ENCODE measurements at regions not wholly inside any gene's neighbourhood (a gene's known extent, or its start where the extent isn't known, plus 50 kb on each side); places are given as distances from the start of the nearest gene placed in this dataset.

- Mint-ChIP-seq H3K36me3 (ENCODE audit: unreplicated experiment) (no peaks in the 10 kb centered on the region), H3K9me3 (ENCODE audit: unreplicated experiment) (no peaks in the 10 kb centered on the region), H3K27me3 (ENCODE audit: unreplicated experiment) (no peaks in the 10 kb centered on the region), H3K4me1 (ENCODE audit: low read depth, unreplicated experiment) (no peaks in the 10 kb centered on the region), H3K27ac (ENCODE audit: unreplicated experiment) (no peak overlapping the region), H3K4me3 (ENCODE audit: unreplicated experiment) (no peak overlapping the region)
- no peak for DNase-seq
- TF ChIP-seq CTCF (IDR thresholded peaks at IDR 0.05; ENCODE audit: partially characterized antibody, unreplicated experiment): no peak
These were observed 251.6 kb downstream of the HACE1 start for GRCh38 chr6:104608101-104608500.

DNA sequence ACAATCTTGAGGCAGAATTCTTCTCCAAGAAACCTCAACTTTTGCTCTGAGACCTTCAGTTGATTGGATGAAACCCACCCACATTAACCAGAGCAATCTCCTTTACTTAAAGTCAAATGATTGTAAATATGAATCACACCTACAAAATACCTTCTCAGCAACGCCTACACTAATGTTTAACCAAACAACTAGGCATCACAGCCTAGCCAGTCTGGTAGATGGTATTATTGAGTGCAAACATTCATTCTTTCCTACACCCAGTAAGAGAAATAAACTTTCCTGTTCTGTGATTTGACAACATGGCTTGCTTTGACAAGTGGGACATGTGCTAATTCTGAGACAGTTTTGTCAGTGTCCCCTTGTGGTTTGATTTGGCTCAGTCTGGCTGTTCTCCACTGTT is 252.2 kb downstream of the HACE1 start:
- TF ChIP-seq CTCF (IDR thresholded peaks at IDR 0.05; ENCODE audit: partially characterized antibody, unreplicated experiment): no peak
- no peak overlapping the region for H3K27ac Mint-ChIP-seq (ENCODE audit: unreplicated experiment)
- no peaks in the 10 kb centered on the region for H3K36me3 Mint-ChIP-seq (ENCODE audit: unreplicated experiment)
- H3K4me3 Mint-ChIP-seq (ENCODE audit: unreplicated experiment): no peak overlapping the region
- no peaks in the 10 kb centered on the region for H3K9me3 Mint-ChIP-seq (ENCODE audit: unreplicated experiment)
- H3K4me1 Mint-ChIP-seq (ENCODE audit: low read depth, unreplicated experiment): no peaks in the 10 kb centered on the region
- no peaks in the 10 kb centered on the region for H3K27me3 Mint-ChIP-seq (ENCODE audit: unreplicated experiment)
- no peak for DNase-seq

DNA sequence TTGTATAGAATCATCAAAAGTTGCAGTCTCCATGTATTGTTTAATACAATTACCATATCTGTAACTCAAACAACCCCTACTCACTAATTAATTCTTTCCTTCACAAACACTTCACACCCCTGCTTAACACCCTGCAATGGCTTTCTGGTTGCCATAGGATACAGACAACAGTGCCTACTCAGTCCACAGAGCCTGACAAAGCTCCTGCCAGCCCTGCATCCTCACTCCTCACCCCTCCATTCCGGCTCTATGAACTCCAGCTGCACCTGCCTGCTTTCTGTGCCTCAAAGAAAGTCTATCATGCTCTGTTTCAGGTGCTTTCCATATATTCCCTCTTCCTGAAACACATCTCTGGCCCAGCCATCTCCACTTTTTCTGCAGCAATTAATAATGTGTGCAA is 253.4 kb downstream of the HACE1 start:
- H3K4me1 Mint-ChIP-seq (ENCODE audit: low read depth, unreplicated experiment): no peaks in the 10 kb centered on the region
- H3K27me3 Mint-ChIP-seq (ENCODE audit: unreplicated experiment): no peaks in the 10 kb centered on the region
- DNase-seq: no peak
- no peaks in the 10 kb centered on the region for H3K9me3 Mint-ChIP-seq (ENCODE audit: unreplicated experiment)
- H3K27ac Mint-ChIP-seq (ENCODE audit: unreplicated experiment): no peak overlapping the region
- TF ChIP-seq CTCF (IDR thresholded peaks at IDR 0.05; ENCODE audit: partially characterized antibody, unreplicated experiment): no peak
- no peak overlapping the region for H3K4me3 Mint-ChIP-seq (ENCODE audit: unreplicated experiment)
- H3K36me3 Mint-ChIP-seq (ENCODE audit: unreplicated experiment): no peaks in the 10 kb centered on the region

- no peak overlapping the region for H3K27ac Mint-ChIP-seq (ENCODE audit: unreplicated experiment)
- no peaks in the 10 kb centered on the region for H3K36me3 Mint-ChIP-seq (ENCODE audit: unreplicated experiment)
- no peaks in the 10 kb centered on the region for H3K9me3 Mint-ChIP-seq (ENCODE audit: unreplicated experiment)
- no peaks in the 10 kb centered on the region for H3K4me1 Mint-ChIP-seq (ENCODE audit: low read depth, unreplicated experiment)
- TF ChIP-seq CTCF (IDR thresholded peaks at IDR 0.05; ENCODE audit: partially characterized antibody, unreplicated experiment): no peak
- no peaks in the 10 kb centered on the region for H3K27me3 Mint-ChIP-seq (ENCODE audit: unreplicated experiment)
- no peak overlapping the region for H3K4me3 Mint-ChIP-seq (ENCODE audit: unreplicated experiment)
- DNase-seq: no peak
These were observed 255.0 kb downstream of the HACE1 start for GRCh38 chr6:104604685-104605084.

GRCh38 chr6:104603108-104603745 is 256.5 kb downstream of the HACE1 start:
- Mint-ChIP-seq H3K9me3 (ENCODE audit: unreplicated experiment) (no peaks in the 10 kb centered on the region), H3K27me3 (ENCODE audit: unreplicated experiment) (no peaks in the 10 kb centered on the region), H3K36me3 (ENCODE audit: unreplicated experiment) (no peaks in the 10 kb centered on the region), H3K4me1 (ENCODE audit: low read depth, unreplicated experiment) (no peaks in the 10 kb centered on the region), H3K4me3 (ENCODE audit: unreplicated experiment) (no peak overlapping the region), H3K27ac (ENCODE audit: unreplicated experiment) (no peak overlapping the region)
- TF ChIP-seq CTCF (IDR thresholded peaks at IDR 0.05; ENCODE audit: partially characterized antibody, unreplicated experiment): no peak
- DNase-seq: no peak

Data from glutamatergic neuron (in vitro differentiated cells).